NCI-H2227 (cell line): ENCODE measurements at regions not wholly inside any gene's neighbourhood (a gene's known extent, or its start where the extent isn't known, plus 50 kb on each side); places are given as distances from the start of the nearest gene placed in this dataset.

Source experiments
- DNase-seq: peaks from one replicate; lab custom pipeline; 2025; ENCODE audit not compliant: unreplicated experiment; lab: John Stamatoyannopoulos, UW

- DNase-seq, result no peak
Measured at GRCh38 chr3:25272090-25272489, 156.0 kb upstream of the RARB start.

- DNase-seq, result no peak
Measured at GRCh38 chr3:25273582-25274171, 154.4 kb upstream of the RARB start.

GRCh38 chr3:25277503-25277902 lies 150.6 kb upstream of the RARB start:
- no peak for DNase-seq

GRCh38 chr3:25281041-25281731 lies 146.9 kb upstream of the RARB start:
- no peak for DNase-seq

- no peak for DNase-seq
Measured at GRCh38 chr3:25281732-25282126, 146.3 kb upstream of the RARB start.

- DNase-seq, result no peak
Measured at GRCh38 chr3:25283613-25284012, 144.4 kb upstream of the RARB start.

GRCh38 chr3:25284249-25284648 lies 143.8 kb upstream of the RARB start:
- DNase-seq, result no peak

GRCh38 chr3:25287291-25287884 lies 140.7 kb upstream of the RARB start:
- no peak for DNase-seq

GRCh38 chr3:25288413-25288812 lies 139.7 kb upstream of the RARB start:
- DNase-seq, result no peak

GRCh38 chr3:25289156-25289555 lies 138.9 kb upstream of the RARB start:
- DNase-seq, result no peak

GRCh38 chr3:25289663-25290062 lies 138.4 kb upstream of the RARB start:
- no peak for DNase-seq

GRCh38 chr3:25291481-25291905 lies 136.6 kb upstream of the RARB start:
- peak; percentile 65 for DNase-seq

- no peak for DNase-seq
Measured at GRCh38 chr3:25292036-25292435, 136.0 kb upstream of the RARB start.

- no peak for DNase-seq
Measured at GRCh38 chr3:25292595-25292994, 135.5 kb upstream of the RARB start.

GRCh38 chr3:25293736-25294135 lies 134.3 kb upstream of the RARB start:
- DNase-seq, result no peak

- DNase-seq, result no peak
Measured at GRCh38 chr3:25294169-25294805, 133.8 kb upstream of the RARB start.

- DNase-seq, result no peak
Measured at GRCh38 chr3:25297667-25298585, 130.1 kb upstream of the RARB start.

- no peak for DNase-seq
Measured at GRCh38 chr3:25300141-25300540, 127.9 kb upstream of the RARB start.

- DNase-seq, result no peak
Measured at GRCh38 chr3:25304916-25305315, 123.1 kb upstream of the RARB start.

- no peak for DNase-seq
Measured at GRCh38 chr3:25306066-25306465, 122.0 kb upstream of the RARB start.

GRCh38 chr3:25306705-25307104 lies 121.4 kb upstream of the RARB start:
- no peak for DNase-seq
